ENCODE measurements at regions not wholly inside any gene's neighbourhood (a gene's known extent, or its start where the extent isn't known, plus 50 kb on each side); places are given as distances from the start of the nearest gene placed in this dataset.

- peak overlapping the region; percentile 8 to 58 for H3K9ac ChIP-seq (ENCODE audit: low read depth in 1 of 2, low read length in 2 of 2)
- H3K27me3 ChIP-seq (ENCODE audit: control insufficient read depth in 2 of 2, insufficient read depth in 2 of 2, low read length in 2 of 2) = no peaks in the 10 kb centered on the region
- H3K4me1 ChIP-seq (ENCODE audit: control insufficient read depth in 2 of 2, insufficient read depth in 2 of 2, low read length in 2 of 2) = peaks cover 22 to 49% of the 10 kb centered on the region in 2 donors
- H3K4me3 ChIP-seq (ENCODE audit: low read length in 2 of 2) = no peak overlapping the region
- H3K36me3 ChIP-seq (ENCODE audit: control insufficient read depth in 2 of 2, insufficient read depth in 2 of 2, low read length in 2 of 2) = no peaks in the 10 kb centered on the region
- peak overlapping the region; percentile 86 to 91 for H3K27ac ChIP-seq (ENCODE audit: low read depth in 2 of 2, low read length in 2 of 2)
- no peaks in the 10 kb centered on the region for H3K9me3 ChIP-seq (ENCODE audit: control insufficient read depth in 2 of 2, low read length in 2 of 2)
Observed at GRCh38 chr14:100389497-100390104, 66.5 kb downstream of the SLC25A47 start.

DNA sequence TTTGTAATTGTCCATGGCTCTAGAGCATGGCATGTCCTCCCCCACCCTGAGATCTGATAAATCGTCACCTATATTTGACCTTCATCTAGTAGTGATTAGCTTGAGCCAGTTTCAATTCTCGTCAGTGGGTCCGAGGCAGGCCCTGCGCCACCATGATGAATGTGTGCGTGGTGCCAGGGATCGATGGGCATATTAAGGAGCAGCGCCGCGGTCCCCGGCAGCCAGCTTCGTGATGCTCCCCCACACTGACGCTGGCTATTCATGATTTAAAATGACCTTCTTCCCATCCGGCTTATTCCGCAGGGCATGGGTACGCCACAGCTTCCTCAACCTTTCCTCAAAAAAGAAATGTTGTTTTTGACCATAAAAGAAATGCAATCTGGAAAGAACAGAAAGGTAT is 68.0 kb downstream of the SLC25A47 start:
- Histone ChIP-seq H3K27me3 (ENCODE audit: control insufficient read depth in 2 of 2, insufficient read depth in 2 of 2, low read length in 2 of 2) (no peaks in the 10 kb centered on the region), H3K9ac (ENCODE audit: low read depth in 1 of 2, low read length in 2 of 2) (no peak overlapping the region), H3K36me3 (ENCODE audit: control insufficient read depth in 2 of 2, insufficient read depth in 2 of 2, low read length in 2 of 2) (no peaks in the 10 kb centered on the region), H3K9me3 (ENCODE audit: control insufficient read depth in 2 of 2, low read length in 2 of 2) (no peaks in the 10 kb centered on the region), H3K27ac (ENCODE audit: low read depth in 2 of 2, low read length in 2 of 2) (no peak overlapping the region), H3K4me3 (ENCODE audit: low read length in 2 of 2) (no peak overlapping the region), H3K4me1 (ENCODE audit: control insufficient read depth in 2 of 2, insufficient read depth in 2 of 2, low read length in 2 of 2) (peaks cover 22 to 49% of the 10 kb centered on the region in 2 donors)

DNA sequence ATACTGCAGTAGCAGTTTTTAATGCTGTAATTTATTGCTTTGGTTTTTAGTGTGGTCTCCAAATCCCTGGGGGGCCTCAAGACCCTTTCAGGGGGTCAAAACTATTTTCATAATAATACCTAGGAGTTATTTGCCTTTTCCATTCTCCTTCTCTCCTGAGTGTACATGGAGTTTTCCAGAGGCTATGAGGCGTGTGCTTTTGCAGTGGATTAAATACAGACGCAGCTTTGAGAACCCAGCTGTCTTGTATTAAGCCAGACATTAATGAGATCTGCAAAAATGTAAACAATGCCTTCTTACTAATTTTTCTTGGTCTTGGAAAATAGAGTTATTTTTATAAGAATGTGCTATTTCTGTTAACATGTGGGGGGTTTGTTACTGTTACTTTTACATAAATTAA is 68.6 kb downstream of the SLC25A47 start:
- Histone ChIP-seq H3K4me3 (ENCODE audit: low read length in 2 of 2) (no peak overlapping the region), H3K4me1 (ENCODE audit: control insufficient read depth in 2 of 2, insufficient read depth in 2 of 2, low read length in 2 of 2) (peaks cover 22 to 49% of the 10 kb centered on the region in 2 donors), H3K27ac (ENCODE audit: low read depth in 2 of 2, low read length in 2 of 2) (no peak overlapping the region), H3K27me3 (ENCODE audit: control insufficient read depth in 2 of 2, insufficient read depth in 2 of 2, low read length in 2 of 2) (no peaks in the 10 kb centered on the region), H3K9ac (ENCODE audit: low read depth in 1 of 2, low read length in 2 of 2) (no peak overlapping the region), H3K36me3 (ENCODE audit: control insufficient read depth in 2 of 2, insufficient read depth in 2 of 2, low read length in 2 of 2) (no peaks in the 10 kb centered on the region), H3K9me3 (ENCODE audit: control insufficient read depth in 2 of 2, low read length in 2 of 2) (no peaks in the 10 kb centered on the region)

- Histone ChIP-seq H3K27ac (ENCODE audit: low read depth in 2 of 2, low read length in 2 of 2) (no peak overlapping the region), H3K4me1 (ENCODE audit: control insufficient read depth in 2 of 2, insufficient read depth in 2 of 2, low read length in 2 of 2) (peaks cover 22 to 51% of the 10 kb centered on the region in 2 donors), H3K4me3 (ENCODE audit: low read length in 2 of 2) (no peak overlapping the region), H3K9me3 (ENCODE audit: control insufficient read depth in 2 of 2, low read length in 2 of 2) (no peaks in the 10 kb centered on the region), H3K27me3 (ENCODE audit: control insufficient read depth in 2 of 2, insufficient read depth in 2 of 2, low read length in 2 of 2) (no peaks in the 10 kb centered on the region), H3K36me3 (ENCODE audit: control insufficient read depth in 2 of 2, insufficient read depth in 2 of 2, low read length in 2 of 2) (no peaks in the 10 kb centered on the region), H3K9ac (ENCODE audit: low read depth in 1 of 2, low read length in 2 of 2) (no peak overlapping the region)
Observed at GRCh38 chr14:100392356-100392755, 69.2 kb downstream of the SLC25A47 start.

DNA sequence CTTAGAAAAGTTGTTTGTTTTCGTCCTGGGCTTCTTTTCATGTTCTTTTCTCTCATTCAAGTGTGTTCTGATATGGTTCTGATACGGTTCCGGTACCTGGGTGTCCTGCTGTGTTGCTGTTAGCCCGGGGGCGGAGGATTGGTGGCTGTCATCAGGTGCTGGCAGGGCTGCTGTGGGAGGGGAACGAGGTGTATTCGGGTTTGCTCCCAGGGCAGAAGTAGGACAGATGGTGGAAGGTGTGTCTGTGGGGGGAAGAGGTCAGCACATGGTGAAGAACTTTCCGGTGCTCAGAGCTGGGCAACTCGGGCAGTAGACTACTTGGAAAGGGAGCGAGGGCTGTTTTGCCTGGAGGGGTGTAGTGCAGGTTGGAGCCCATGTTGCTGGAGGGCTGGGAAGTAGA is 70.2 kb downstream of the SLC25A47 start:
- Histone ChIP-seq H3K4me1 (ENCODE audit: control insufficient read depth in 2 of 2, insufficient read depth in 2 of 2, low read length in 2 of 2) (peaks cover 21 to 48% of the 10 kb centered on the region in 2 donors), H3K27me3 (ENCODE audit: control insufficient read depth in 2 of 2, insufficient read depth in 2 of 2, low read length in 2 of 2) (no peaks in the 10 kb centered on the region), H3K27ac (ENCODE audit: low read depth in 2 of 2, low read length in 2 of 2) (peak overlapping the region in 1 of 2 donors; percentile 48), H3K9ac (ENCODE audit: low read depth in 1 of 2, low read length in 2 of 2) (peak overlapping the region in 1 of 2 donors; percentile 43), H3K36me3 (ENCODE audit: control insufficient read depth in 2 of 2, insufficient read depth in 2 of 2, low read length in 2 of 2) (no peaks in the 10 kb centered on the region), H3K9me3 (ENCODE audit: control insufficient read depth in 2 of 2, low read length in 2 of 2) (no peaks in the 10 kb centered on the region), H3K4me3 (ENCODE audit: low read length in 2 of 2) (peak overlapping the region in 1 of 2 donors; percentile 14)

- H3K4me3 ChIP-seq (ENCODE audit: low read length in 2 of 2) = no peak overlapping the region
- H3K9ac ChIP-seq (ENCODE audit: low read depth in 1 of 2, low read length in 2 of 2) = peak overlapping the region in 1 of 2 donors; percentile 43
- H3K27ac ChIP-seq (ENCODE audit: low read depth in 2 of 2, low read length in 2 of 2) = peak overlapping the region in 1 of 2 donors; percentile 48
- H3K36me3 ChIP-seq (ENCODE audit: control insufficient read depth in 2 of 2, insufficient read depth in 2 of 2, low read length in 2 of 2) = no peaks in the 10 kb centered on the region
- H3K9me3 ChIP-seq (ENCODE audit: control insufficient read depth in 2 of 2, low read length in 2 of 2) = no peaks in the 10 kb centered on the region
- no peaks in the 10 kb centered on the region for H3K27me3 ChIP-seq (ENCODE audit: control insufficient read depth in 2 of 2, insufficient read depth in 2 of 2, low read length in 2 of 2)
- peaks cover 18 to 50% of the 10 kb centered on the region in 2 donors for H3K4me1 ChIP-seq (ENCODE audit: control insufficient read depth in 2 of 2, insufficient read depth in 2 of 2, low read length in 2 of 2)
Observed at GRCh38 chr14:100393906-100394732, 71.0 kb downstream of the SLC25A47 start.

- Histone ChIP-seq H3K27ac (ENCODE audit: low read depth in 2 of 2, low read length in 2 of 2) (no peak overlapping the region), H3K9ac (ENCODE audit: low read depth in 1 of 2, low read length in 2 of 2) (no peak overlapping the region), H3K27me3 (ENCODE audit: control insufficient read depth in 2 of 2, insufficient read depth in 2 of 2, low read length in 2 of 2) (no peaks in the 10 kb centered on the region), H3K4me1 (ENCODE audit: control insufficient read depth in 2 of 2, insufficient read depth in 2 of 2, low read length in 2 of 2) (peaks cover 15 to 50% of the 10 kb centered on the region in 2 donors), H3K36me3 (ENCODE audit: control insufficient read depth in 2 of 2, insufficient read depth in 2 of 2, low read length in 2 of 2) (no peaks in the 10 kb centered on the region), H3K9me3 (ENCODE audit: control insufficient read depth in 2 of 2, low read length in 2 of 2) (no peaks in the 10 kb centered on the region), H3K4me3 (ENCODE audit: low read length in 2 of 2) (no peak overlapping the region)
Observed at GRCh38 chr14:100394886-100395672, 71.9 kb downstream of the SLC25A47 start.

GRCh38 chr14:100396266-100396795 is 73.2 kb downstream of the SLC25A47 start:
- Histone ChIP-seq H3K4me3 (ENCODE audit: low read length in 2 of 2) (no peak overlapping the region), H3K4me1 (ENCODE audit: control insufficient read depth in 2 of 2, insufficient read depth in 2 of 2, low read length in 2 of 2) (peaks cover 15 to 43% of the 10 kb centered on the region in 2 donors), H3K9ac (ENCODE audit: low read depth in 1 of 2, low read length in 2 of 2) (no peak overlapping the region), H3K27me3 (ENCODE audit: control insufficient read depth in 2 of 2, insufficient read depth in 2 of 2, low read length in 2 of 2) (no peaks in the 10 kb centered on the region), H3K9me3 (ENCODE audit: control insufficient read depth in 2 of 2, low read length in 2 of 2) (no peaks in the 10 kb centered on the region), H3K27ac (ENCODE audit: low read depth in 2 of 2, low read length in 2 of 2) (no peak overlapping the region), H3K36me3 (ENCODE audit: control insufficient read depth in 2 of 2, insufficient read depth in 2 of 2, low read length in 2 of 2) (no peaks in the 10 kb centered on the region)

- no peaks in the 10 kb centered on the region for H3K27me3 ChIP-seq (ENCODE audit: control insufficient read depth in 2 of 2, insufficient read depth in 2 of 2, low read length in 2 of 2)
Observed at GRCh38 chr14:100397005-100397404, 73.9 kb downstream of the SLC25A47 start.

More at GRCh38 chr14:100397005-100397404, 73.9 kb downstream of the SLC25A47 start:
- H3K36me3 ChIP-seq (ENCODE audit: control insufficient read depth in 2 of 2, insufficient read depth in 2 of 2, low read length in 2 of 2) = no peaks in the 10 kb centered on the region
- no peak overlapping the region for H3K4me3 ChIP-seq (ENCODE audit: low read length in 2 of 2)
- no peaks in the 10 kb centered on the region for H3K9me3 ChIP-seq (ENCODE audit: control insufficient read depth in 2 of 2, low read length in 2 of 2)
- H3K27ac ChIP-seq (ENCODE audit: low read depth in 2 of 2, low read length in 2 of 2) = peak overlapping the region in 1 of 2 donors; percentile 79
- no peak overlapping the region for H3K9ac ChIP-seq (ENCODE audit: low read depth in 1 of 2, low read length in 2 of 2)
- H3K4me1 ChIP-seq (ENCODE audit: control insufficient read depth in 2 of 2, insufficient read depth in 2 of 2, low read length in 2 of 2) = peaks cover 20 to 47% of the 10 kb centered on the region in 2 donors

All from mucosa of rectum (tissue), 2 donors.